B cell (primary cell): ENCODE measurements at regions not wholly inside any gene's neighbourhood (a gene's known extent, or its start where the extent isn't known, plus 50 kb on each side); places are given as distances from the start of the nearest gene placed in this dataset.

Experiments
- ATAC-seq: fragments of 200-7000 bp; cut with Tn5 transposase; one replicate; pipeline ENCODE4 v1.10.0; 2021; ENCODE audit warnings: low read depth, mild to moderate bottlenecking, moderate number of reproducible peaks, moderate library complexity
- CTCF ChIA-PET: fragments of 350-600 bp; sonication (Branson Sonifier 250); formaldehyde crosslinking; loops from one replicate; lab custom pipeline; 2021; ENCODE audit warnings: antibody characterized with exemption, inconsistent platforms; lab: Charles Lee
- POLR2A ChIA-PET: fragments of 350-600 bp; sonication (Branson Sonifier 250); formaldehyde crosslinking; loops from one replicate; lab custom pipeline; 2021; ENCODE audit warnings: antibody characterized with exemption; lab: Charles Lee
- DNase-seq: peaks from one replicate; pipeline ENCODE4 v3.0.0; 2013
- H2AFZ ChIP-seq: 2 replicates; pipeline ENCODE4 v1.6.1; 2012; ENCODE audit warnings: mild to moderate bottlenecking, low read depth, low read length; ENCODE audit not compliant: insufficient read depth, poor library complexity, severe bottlenecking
- H3K27ac ChIP-seq, 2 donors: 1 replicate in 1 of 2; 2 replicates in 1 of 2; pipeline ENCODE4 v1.5.1; 2012 to 2013; ENCODE audit warnings: low read length in 2 of 2, mild to moderate bottlenecking in 2 of 2, moderate library complexity in 1 of 2
- H3K27me3 ChIP-seq, 4 experiments: fragments of 200-600 bp in 1 of 4; sonication (generic) in 1 of 4; replicated peaks in 1 of 4; 1 replicate in 2 of 4; 2 replicates in 2 of 4; pipeline versions ENCODE4 v1.6.1 to v1.7.0; 2013 to 2016; ENCODE audit warnings: low read length in 3 of 4, mild to moderate bottlenecking in 2 of 4, mixed read lengths in 1 of 4, moderate library complexity in 1 of 4; ENCODE audit not compliant: insufficient read depth in 4 of 4, control insufficient read depth in 3 of 4; ENCODE audit errors: control extremely low read depth in 1 of 4
- H3K36me3 ChIP-seq, 2 experiments: replicated peaks in 1 of 2; 1 replicate in 1 of 2; 2 replicates in 1 of 2; pipeline versions ENCODE4 v1.6.1 to v1.7.1; 2013; ENCODE audit warnings: low read length in 1 of 2; ENCODE audit not compliant: insufficient read depth in 2 of 2, control insufficient read depth in 1 of 2; ENCODE audit errors: control extremely low read depth in 1 of 2, extremely low read depth in 1 of 2
- H3K4me1 ChIP-seq, 2 donors: fragments of 200-600 bp in 1 of 2; sonication (generic) in 1 of 2; 1 replicate in 1 of 2; 2 replicates in 1 of 2; pipeline versions ENCODE4 v1.5.1 to v1.6.1; 2013 to 2017; ENCODE audit warnings: low read length in 2 of 2; ENCODE audit not compliant: control insufficient read depth in 2 of 2, insufficient read depth in 2 of 2
- H3K4me2 ChIP-seq: replicated peaks from 2 replicates; pipeline ENCODE3; 2012; ENCODE audit warnings: mild to moderate bottlenecking, low read depth, low read length; ENCODE audit not compliant: poor library complexity, severe bottlenecking
- H3K4me3 ChIP-seq, 5 experiments: fragments of 200-600 bp in 1 of 5; sonication (generic) in 1 of 5; 1 replicate in 3 of 5; 2 replicates in 2 of 5; pipeline versions ENCODE4 v1.5.1 to v1.7.0; 2011 to 2016; ENCODE audit warnings: low read length in 4 of 5, mild to moderate bottlenecking in 4 of 5, low read depth in 2 of 5, control low read depth in 1 of 5, moderate library complexity in 1 of 5; ENCODE audit not compliant: insufficient read depth in 1 of 5; ENCODE audit errors: control extremely low read depth in 1 of 5, extremely low read depth in 1 of 5
- H3K79me2 ChIP-seq: fragments of 200-600 bp; sonication (generic); one replicate; pipeline ENCODE4 v1.6.0; 2016; ENCODE audit warnings: low read length; ENCODE audit not compliant: control insufficient read depth, insufficient read depth
- H3K9ac ChIP-seq: fragments of 200-600 bp; sonication (generic); 2 replicates; pipeline ENCODE4 v1.6.1; 2017; ENCODE audit warnings: mild to moderate bottlenecking, low read length, moderate library complexity
- H3K9me3 ChIP-seq, 3 donors: one replicate each; pipeline versions ENCODE4 v1.6.1 to v1.7.1; 2013; ENCODE audit warnings: low read length in 2 of 3; ENCODE audit not compliant: control insufficient read depth in 2 of 3, insufficient read depth in 1 of 3; ENCODE audit errors: control extremely low read depth in 1 of 3
- H4K20me1 ChIP-seq: 2 replicates; pipeline ENCODE4 v1.6.0; 2012; ENCODE audit warnings: mild to moderate bottlenecking, low read length; ENCODE audit not compliant: insufficient read depth, control insufficient read depth, poor library complexity, severe bottlenecking
- H3K27ac Mint-ChIP-seq: one replicate; pipeline ENCODE4 v1.8.0; 2021; ENCODE audit warnings: mixed read lengths
- H3K27me3 Mint-ChIP-seq: one replicate; pipeline ENCODE4 v1.8.0; 2021; ENCODE audit warnings: mixed read lengths
- H3K4me1 Mint-ChIP-seq: one replicate; pipeline ENCODE4 v1.8.0; 2021; ENCODE audit warnings: mixed read lengths
- H3K4me3 Mint-ChIP-seq: one replicate; pipeline ENCODE4 v1.8.0; 2021; ENCODE audit warnings: mixed read lengths
- H3K9me3 Mint-ChIP-seq: one replicate; pipeline ENCODE4 v1.8.0; 2022; ENCODE audit warnings: mixed read lengths; ENCODE audit not compliant: insufficient read depth
- EZH2 ChIP-seq: IDR thresholded peaks from 2 replicates; pipeline ENCODE4 v1.6.1; 2012; ENCODE audit warnings: borderline replicate concordance, low read depth, mild to moderate bottlenecking, moderate library complexity, low read length; ENCODE audit not compliant: insufficient read depth, poor library complexity, severe bottlenecking
- WGBS: methylation state at CpG from one replicate; pipeline ENCODE4 v1.1.5; 2013; ENCODE audit warnings: missing lambda C conversion rate; ENCODE audit not compliant: insufficient coverage; 5-methylcytosine and 5-hydroxymethylcytosine counted together
- intact Hi-C: fragments of 100-400 bp; cut with micrococcal nuclease; formaldehyde crosslinking; loops from one replicate; pipeline ENCODE4 v1.10.0; 2022
- TF ChIP-seq, protein P1 (sequence below): fragments of 200-600 bp; IDR thresholded peaks from one replicate; pipeline ENCODE4 v1.8.0; 2022; ENCODE audit warnings: antibody characterized with exemption, mild to moderate bottlenecking

DNA sequence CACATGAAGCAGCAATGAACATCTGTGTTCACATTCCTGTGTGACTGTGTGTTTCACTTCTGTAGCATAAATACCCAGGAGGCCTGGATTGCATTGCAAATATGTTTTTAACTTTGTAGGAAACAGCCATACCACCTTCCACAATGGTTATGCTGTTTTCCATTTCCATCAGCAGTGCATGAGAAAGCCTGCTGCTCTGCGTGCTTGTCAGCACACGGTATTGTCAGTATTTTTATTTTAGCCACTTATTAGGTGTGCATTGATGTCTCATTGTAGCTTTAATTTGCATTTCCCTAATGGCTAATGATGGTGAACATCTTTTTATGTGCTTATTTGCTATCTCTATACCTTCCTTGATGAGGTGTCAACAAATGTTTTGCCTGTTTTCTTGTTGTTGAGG lies 355.9 kb downstream of the TRIML1 start:
- no peaks in the 10 kb centered on the region for H3K79me2 ChIP-seq
- Mint-ChIP-seq H3K9me3 (peaks cover 2% of the 10 kb centered on the region), H3K27ac (no peak overlapping the region), H3K27me3 (no peaks in the 10 kb centered on the region), H3K4me1 (no peaks in the 10 kb centered on the region), H3K4me3 (no peak overlapping the region)
- H3K27me3 ChIP-seq: no peaks in the 10 kb centered on the region
- no peak overlapping the region for H3K4me2 ChIP-seq
- no peak overlapping the region for H3K27ac ChIP-seq
- no peak for ATAC-seq
- H3K9ac ChIP-seq: no peak overlapping the region
- ChIA-PET POLR2A (no interaction called here), CTCF (no interaction called here)
- no peaks in the 10 kb centered on the region for H3K4me1 ChIP-seq
- H3K36me3 ChIP-seq: no peaks in the 10 kb centered on the region
- peaks cover 0 to 13% (median 4%) of the 10 kb centered on the region in 3 donors for H3K9me3 ChIP-seq
- TF ChIP-seq EZH2: no peak
- TF ChIP-seq, protein P1, sequence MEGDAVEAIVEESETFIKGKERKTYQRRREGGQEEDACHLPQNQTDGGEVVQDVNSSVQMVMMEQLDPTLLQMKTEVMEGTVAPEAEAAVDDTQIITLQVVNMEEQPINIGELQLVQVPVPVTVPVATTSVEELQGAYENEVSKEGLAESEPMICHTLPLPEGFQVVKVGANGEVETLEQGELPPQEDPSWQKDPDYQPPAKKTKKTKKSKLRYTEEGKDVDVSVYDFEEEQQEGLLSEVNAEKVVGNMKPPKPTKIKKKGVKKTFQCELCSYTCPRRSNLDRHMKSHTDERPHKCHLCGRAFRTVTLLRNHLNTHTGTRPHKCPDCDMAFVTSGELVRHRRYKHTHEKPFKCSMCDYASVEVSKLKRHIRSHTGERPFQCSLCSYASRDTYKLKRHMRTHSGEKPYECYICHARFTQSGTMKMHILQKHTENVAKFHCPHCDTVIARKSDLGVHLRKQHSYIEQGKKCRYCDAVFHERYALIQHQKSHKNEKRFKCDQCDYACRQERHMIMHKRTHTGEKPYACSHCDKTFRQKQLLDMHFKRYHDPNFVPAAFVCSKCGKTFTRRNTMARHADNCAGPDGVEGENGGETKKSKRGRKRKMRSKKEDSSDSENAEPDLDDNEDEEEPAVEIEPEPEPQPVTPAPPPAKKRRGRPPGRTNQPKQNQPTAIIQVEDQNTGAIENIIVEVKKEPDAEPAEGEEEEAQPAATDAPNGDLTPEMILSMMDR: no peak
- intact Hi-C loops: no loop called here
- H2AFZ ChIP-seq: no peak overlapping the region
- WGBS: 100% methylated on average over 2 of the region's 2 CpGs
- H3K4me3 ChIP-seq: no peak overlapping the region
- no peaks in the 10 kb centered on the region for H4K20me1 ChIP-seq
- DNase-seq: no peak

DNA sequence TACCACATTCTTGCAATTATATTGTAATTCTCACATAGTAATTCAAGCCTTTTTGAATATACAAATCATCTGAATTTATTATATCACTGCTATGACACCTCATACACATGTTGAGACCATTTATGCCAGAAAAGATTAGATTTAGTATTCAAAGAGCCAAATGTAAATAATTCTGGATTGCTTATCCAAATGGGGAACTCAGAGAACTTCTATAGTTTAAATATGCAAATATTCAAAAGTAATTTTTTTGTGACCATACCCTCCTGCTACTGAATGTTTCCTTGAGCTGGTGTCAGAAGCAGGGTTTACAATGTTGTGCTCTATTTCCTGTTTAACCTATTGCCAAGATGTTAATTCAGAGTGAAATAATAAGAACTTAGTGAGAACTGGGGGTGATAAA lies 372.2 kb downstream of the TRIML1 start:
- Histone ChIP-seq H4K20me1 (no peaks in the 10 kb centered on the region), H2AFZ (no peak overlapping the region), H3K4me2 (no peak overlapping the region), H3K36me3 (no peaks in the 10 kb centered on the region), H3K9ac (no peak overlapping the region), H3K4me1 (no peaks in the 10 kb centered on the region), H3K27ac (no peak overlapping the region), H3K27me3 (no peaks in the 10 kb centered on the region), H3K9me3 (peaks cover 0 to 8% (median 0%) of the 10 kb centered on the region in 3 donors), H3K4me3 (no peak overlapping the region), H3K79me2 (no peaks in the 10 kb centered on the region)
- TF ChIP-seq, protein P1: no peak
- no peak for TF ChIP-seq EZH2
- no peak for DNase-seq
- CTCF ChIA-PET: no interaction called here
- Mint-ChIP-seq H3K27me3 (no peaks in the 10 kb centered on the region), H3K9me3 (peaks cover 13% of the 10 kb centered on the region), H3K4me1 (no peaks in the 10 kb centered on the region), H3K4me3 (no peak overlapping the region), H3K27ac (no peak overlapping the region)
- POLR2A ChIA-PET: no interaction called here
- ATAC-seq: no peak
- intact Hi-C loops: no loop called here
